ENCODE measurements at regions not wholly inside any gene's neighbourhood (a gene's known extent, or its start where the extent isn't known, plus 50 kb on each side); places are given as distances from the start of the nearest gene placed in this dataset.

GRCh38 chr13:65727070-65727469, 1503.1 kb downstream of the PCDH9 start (continued):
- TF ChIP-seq SIX5 (IDR thresholded peaks at IDR 0.05; ENCODE audit: low read depth, low read length, severe bottlenecking), result no peak
- TF ChIP-seq ZBTB11 (CRISPR knock-in tag; IDR thresholded peaks at IDR 0.05), result no peak
- TF ChIP-seq PRDM15 (CRISPR knock-in tag; IDR thresholded peaks at IDR 0.05), result no peak
- no peak for TF ChIP-seq IRF3 (IDR thresholded peaks at IDR 0.05)
- TF ChIP-seq NFYB (IDR thresholded peaks at IDR 0.05; ENCODE audit: insufficient read depth, low read depth, low read length), result no peak
